KOPT-K1 (cell line): ENCODE measurements at regions not wholly inside any gene's neighbourhood (a gene's known extent, or its start where the extent isn't known, plus 50 kb on each side); places are given as distances from the start of the nearest gene placed in this dataset.
"Not testable (repeated sequence)": the region's sequence is repeated elsewhere in the genome, so short reads cannot be mapped to it uniquely, and the experiment has no call there.

Experiments used
- H3K27ac ChIP-seq: fragments of 200-600 bp; sonication (generic); 2 replicates; pipeline ENCODE4 v1.5.1; 2016; ENCODE audit warnings: antibody characterized with exemption, mild to moderate bottlenecking, low read depth, low read length; ENCODE audit not compliant: poor library complexity, severe bottlenecking
- H3K36me3 ChIP-seq: fragments of 200-600 bp; sonication (generic); 2 replicates; pipeline ENCODE4 v1.5.1; 2017; ENCODE audit warnings: antibody characterized with exemption, mild to moderate bottlenecking, low read length, moderate library complexity; ENCODE audit not compliant: insufficient read depth
- H3K9me3 ChIP-seq: fragments of 200-600 bp; sonication (generic); 2 replicates; pipeline ENCODE4 v1.5.1; 2017; ENCODE audit warnings: antibody characterized with exemption, low read length, mild to moderate bottlenecking; ENCODE audit not compliant: insufficient read depth, poor library complexity, severe bottlenecking

DNA sequence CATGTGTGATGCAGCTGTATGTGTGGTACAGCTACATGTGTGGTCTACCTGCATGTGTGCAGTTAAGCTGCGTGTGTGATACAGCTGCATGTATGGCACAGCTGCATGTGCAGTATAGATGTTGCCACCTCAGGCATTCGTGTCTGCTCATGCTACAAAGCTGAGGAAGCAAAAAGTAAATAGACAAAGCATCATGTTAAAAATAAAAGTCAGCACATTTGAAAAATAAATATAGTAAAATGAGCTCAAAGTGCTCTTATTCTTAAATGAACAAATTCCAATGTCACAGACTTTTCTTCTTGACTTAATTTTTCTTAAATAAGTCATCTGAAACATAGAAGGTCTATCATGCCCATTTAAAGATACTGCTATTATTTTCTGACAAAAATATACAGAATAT is 519.3 kb upstream of the SOX11 start:
- no peak overlapping the region for H3K27ac ChIP-seq
- no peaks in the 10 kb centered on the region for H3K36me3 ChIP-seq
- H3K9me3 ChIP-seq, result peaks cover 12% of the 10 kb centered on the region

DNA sequence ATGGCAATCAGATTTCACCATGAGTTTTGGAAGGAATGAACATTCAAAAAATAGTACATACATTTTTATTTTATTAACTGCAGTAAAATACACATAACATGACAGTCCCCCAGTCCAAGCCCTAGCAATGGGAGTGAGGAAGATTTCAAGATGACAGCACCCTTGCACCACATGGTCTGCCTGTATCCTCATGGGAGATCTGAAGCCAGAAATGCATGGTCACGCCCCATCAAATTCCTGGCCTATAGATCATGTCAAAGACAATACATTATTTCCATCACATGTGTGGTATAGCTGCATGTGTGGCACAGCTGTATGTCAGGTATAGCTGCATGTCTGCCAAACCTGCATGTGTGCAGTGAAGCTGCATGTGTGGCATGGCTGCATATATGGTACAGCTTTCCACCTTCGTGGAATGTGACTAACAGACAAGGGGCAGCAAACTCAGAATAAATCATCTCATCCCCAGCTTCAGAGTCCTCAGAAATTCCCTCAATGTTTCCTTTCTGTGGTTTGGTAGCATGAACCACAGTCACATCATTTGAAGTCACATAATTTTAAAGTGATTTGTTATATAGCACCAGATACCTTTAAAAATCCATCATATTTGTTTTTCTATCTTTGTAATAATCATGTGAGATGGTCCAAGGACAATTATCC is 518.2 kb upstream of the SOX11 start:
- H3K27ac ChIP-seq, result no peak overlapping the region
- H3K9me3 ChIP-seq, result peaks cover 12% of the 10 kb centered on the region
- H3K36me3 ChIP-seq, result no peaks in the 10 kb centered on the region

DNA sequence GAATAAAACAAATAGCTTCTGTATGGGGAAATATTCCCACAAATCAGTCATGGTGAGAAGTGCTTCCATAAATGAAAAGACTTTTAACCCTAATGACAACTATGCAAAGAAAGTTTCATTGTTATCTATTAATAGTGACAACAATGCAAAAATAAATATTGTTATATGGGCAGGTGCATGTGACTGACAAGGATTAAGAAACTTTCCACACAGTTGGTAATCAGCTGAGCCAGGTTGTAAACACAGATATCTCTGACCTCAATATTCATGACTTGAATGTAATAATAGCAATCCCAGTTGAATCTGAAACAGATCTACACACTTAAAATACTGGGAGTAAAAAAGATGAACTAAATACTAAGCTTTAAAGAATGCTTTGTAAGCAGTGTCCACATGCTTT is 517.0 kb upstream of the SOX11 start:
- H3K9me3 ChIP-seq, result peaks cover 12% of the 10 kb centered on the region
- H3K27ac ChIP-seq, result no peak overlapping the region
- H3K36me3 ChIP-seq, result no peaks in the 10 kb centered on the region

DNA sequence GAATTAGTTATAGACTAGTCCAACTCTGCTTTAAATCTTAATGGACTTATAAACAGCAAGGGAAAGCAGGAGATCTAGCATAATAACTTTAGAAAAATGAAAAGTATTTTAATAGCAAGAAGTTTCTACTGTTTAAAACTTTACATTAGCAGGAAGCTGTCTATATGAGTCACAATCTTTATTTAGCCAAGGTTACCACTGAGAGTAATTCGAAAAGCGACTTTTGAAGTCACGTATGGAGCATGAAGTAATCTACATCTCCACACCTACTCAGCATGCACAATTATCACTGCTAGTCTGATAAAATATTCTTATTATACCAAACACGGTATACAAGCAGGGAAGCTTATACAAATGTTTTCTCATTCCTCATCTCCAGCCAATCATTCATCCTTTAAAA is 515.4 kb upstream of the SOX11 start:
- Histone ChIP-seq H3K36me3 (no peaks in the 10 kb centered on the region), H3K27ac (no peak overlapping the region), H3K9me3 (peaks cover 11% of the 10 kb centered on the region)

DNA sequence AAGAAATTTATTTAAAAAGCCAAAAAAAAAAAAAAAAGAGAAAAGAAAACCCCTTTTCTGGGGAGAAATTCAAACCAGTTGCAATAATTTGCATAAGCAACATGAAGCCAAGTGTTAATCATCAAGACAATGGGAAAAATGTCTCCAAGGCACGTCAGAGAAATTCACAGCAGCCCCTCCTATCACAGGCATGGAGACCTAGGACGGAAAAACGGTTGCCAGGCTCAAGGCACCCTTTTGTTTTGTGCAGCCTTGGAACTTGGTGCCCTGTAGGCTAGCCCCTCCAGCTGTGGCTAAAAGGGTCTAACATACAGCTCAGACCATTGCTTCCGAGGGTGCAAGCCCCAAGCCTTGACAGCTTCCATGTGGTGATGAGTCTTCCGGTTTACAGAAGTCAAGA is 509.2 kb upstream of the SOX11 start:
- Histone ChIP-seq H3K27ac (no peak overlapping the region), H3K9me3 (no peaks in the 10 kb centered on the region), H3K36me3 (no peaks in the 10 kb centered on the region)

DNA sequence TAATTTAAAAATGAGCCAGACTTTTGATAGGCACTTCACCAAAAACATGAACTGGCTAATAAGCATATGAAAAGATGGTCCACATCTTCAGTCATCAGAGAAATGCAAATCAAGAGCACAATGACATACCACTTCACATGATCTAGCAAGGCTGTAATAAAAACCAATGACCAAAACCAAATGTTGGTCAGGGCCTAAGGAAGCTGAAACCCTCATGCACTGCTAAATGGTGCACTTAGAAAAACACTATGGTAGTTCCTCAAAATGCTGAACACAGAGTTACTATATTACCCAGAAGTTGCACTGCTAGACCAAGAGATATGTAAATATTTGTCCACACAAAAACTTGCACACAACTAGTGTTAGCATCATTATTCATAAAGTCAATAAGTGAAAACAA is 504.9 kb upstream of the SOX11 start:
- Histone ChIP-seq H3K9me3 (no peaks in the 10 kb centered on the region), H3K36me3 (no peaks in the 10 kb centered on the region), H3K27ac (no peak overlapping the region)

DNA sequence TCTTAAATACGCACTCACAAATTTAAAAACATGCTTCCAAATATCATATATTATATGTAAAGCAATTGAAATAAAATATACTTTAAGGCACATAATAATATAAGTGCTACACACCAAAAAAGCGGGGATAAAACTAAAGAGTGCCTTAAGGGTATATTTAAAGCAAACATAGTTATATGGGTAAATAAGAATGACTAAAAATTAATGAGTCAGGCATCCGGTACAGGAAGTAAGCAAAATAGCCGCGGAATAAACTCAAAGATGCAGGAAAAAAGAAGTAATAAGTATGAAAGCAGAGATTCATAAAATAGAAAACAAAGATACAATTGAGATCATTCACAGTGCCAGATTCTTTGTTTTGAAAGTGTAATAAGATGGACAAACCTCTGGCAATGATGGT is 503.5 kb upstream of the SOX11 start:
- Histone ChIP-seq H3K27ac (no peak overlapping the region), H3K9me3 (no peaks in the 10 kb centered on the region), H3K36me3 (no peaks in the 10 kb centered on the region)

DNA sequence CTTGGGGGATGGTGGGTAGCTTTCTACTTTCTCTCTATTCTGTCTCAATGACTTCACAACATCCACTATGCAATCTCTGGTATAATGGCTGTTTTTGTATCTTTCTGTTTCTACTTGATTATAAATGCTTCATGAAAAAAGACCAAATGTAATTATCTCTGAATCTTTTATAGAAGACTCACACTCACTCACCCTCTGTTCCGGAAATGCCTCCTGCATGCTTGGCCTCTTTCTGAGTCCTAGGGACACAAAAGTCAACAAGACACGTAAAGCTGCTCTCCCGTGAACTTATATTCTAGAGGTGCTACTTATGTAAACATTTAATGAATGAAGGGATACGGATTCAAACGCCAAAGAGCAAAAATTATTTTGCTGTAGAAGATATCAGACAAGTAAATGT is 502.2 kb upstream of the SOX11 start:
- Histone ChIP-seq H3K9me3 (no peaks in the 10 kb centered on the region), H3K36me3 (no peaks in the 10 kb centered on the region), H3K27ac (no peak overlapping the region)

DNA sequence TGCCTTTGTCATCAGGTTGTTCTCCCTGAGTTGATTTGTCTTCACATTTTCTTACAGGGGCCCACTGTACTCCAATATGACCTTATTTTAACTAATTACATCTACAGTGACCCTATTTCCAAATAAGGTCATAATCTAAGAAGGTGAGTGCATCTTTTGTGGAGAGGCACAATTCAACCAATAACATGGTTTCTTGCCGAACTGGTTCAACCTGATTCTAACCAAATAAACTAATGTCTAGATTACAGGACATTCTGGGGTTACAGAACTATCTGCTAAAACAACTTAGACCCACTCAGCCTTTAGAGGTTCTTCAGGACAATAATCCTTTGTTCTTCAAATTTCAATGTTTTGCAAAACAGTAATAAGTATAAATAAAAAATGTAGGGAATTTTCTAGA is 496.5 kb upstream of the SOX11 start:
- Histone ChIP-seq H3K9me3 (no peaks in the 10 kb centered on the region), H3K36me3 (no peaks in the 10 kb centered on the region)

DNA sequence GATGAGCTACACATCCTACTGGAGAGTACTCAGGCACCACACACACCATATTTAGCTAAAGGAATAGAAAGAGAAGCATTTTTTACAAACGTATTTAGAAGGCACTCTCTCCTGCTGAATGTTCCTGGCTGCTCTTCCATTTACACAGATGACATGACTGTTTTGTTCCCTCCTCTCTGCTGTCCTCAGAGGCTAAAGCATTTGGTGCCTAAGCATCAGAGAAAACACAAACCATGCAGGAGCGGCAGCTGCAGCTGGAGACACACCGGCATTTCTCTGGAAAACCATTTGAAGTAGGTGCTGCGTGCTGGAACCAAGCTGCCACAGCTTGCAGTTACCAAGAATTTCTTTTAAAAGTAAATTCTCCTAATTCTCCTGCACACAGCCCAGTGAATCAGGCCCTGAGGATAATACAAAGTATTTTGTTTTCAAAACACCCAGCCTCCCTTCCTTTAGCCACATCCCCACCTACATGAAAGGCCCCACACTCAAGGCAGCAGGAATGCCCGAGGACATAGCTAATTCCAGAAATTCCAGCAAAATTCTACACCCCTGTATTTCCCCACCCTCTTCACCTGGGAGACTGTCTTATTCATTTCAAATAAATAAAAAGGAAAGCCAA is 488.9 kb upstream of the SOX11 start:
- no peaks in the 10 kb centered on the region for H3K36me3 ChIP-seq
- H3K27ac ChIP-seq, result no peak overlapping the region
- H3K9me3 ChIP-seq, result no peaks in the 10 kb centered on the region

More for the DNA sequence above, 496.5 kb upstream of the SOX11 start:
- no peak overlapping the region for H3K27ac ChIP-seq

DNA sequence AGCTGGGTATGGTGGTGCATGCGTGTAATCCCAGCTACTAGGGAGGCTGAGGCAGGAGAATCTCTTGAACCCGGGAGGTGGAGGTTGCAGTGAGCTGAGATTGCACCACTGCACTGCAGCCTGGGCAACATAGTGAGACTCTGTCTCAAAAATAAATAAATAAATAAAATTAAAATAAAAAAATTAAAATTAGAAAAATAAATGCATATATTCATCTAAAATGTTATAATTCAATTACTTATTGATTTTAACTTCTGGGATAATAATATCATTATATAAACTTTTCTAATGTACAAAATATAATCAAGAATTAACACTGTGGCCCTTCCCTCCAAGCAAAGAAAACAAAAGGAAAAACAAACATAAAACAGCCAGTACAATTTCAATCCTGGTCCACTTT is 485.4 kb upstream of the SOX11 start:
- not testable (repeated sequence) for H3K9me3 ChIP-seq, H3K27ac ChIP-seq, H3K36me3 ChIP-seq

DNA sequence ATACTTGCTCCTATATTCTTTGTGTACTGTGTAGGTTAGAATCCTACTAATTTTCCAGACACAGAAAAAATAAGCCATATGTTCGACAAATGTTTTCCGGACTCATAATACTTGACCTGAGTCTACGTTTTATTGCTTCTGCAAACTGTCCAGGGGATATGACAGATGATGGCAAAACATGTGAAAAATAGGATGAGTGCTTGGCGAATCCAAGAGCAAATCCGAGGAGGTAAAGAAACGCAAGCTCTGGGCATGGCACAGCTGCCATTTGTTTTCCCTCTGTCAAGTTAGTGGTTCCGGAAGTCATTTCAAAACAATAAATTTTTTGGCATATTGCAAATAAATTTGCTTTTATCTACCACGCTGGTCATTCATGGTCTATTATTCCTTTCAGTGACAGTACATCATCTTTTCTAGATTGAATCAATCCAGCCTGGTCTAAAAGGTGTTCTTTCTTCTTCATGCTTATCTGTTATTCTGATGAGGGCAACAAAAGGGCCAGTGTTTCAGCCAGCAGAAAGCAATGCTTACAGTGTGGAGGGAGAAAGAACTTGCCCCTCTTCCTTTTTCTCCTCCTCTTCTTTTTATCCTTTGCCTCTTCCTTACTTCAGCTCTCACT is 476.1 kb upstream of the SOX11 start:
- no peaks in the 10 kb centered on the region for H3K36me3 ChIP-seq

DNA sequence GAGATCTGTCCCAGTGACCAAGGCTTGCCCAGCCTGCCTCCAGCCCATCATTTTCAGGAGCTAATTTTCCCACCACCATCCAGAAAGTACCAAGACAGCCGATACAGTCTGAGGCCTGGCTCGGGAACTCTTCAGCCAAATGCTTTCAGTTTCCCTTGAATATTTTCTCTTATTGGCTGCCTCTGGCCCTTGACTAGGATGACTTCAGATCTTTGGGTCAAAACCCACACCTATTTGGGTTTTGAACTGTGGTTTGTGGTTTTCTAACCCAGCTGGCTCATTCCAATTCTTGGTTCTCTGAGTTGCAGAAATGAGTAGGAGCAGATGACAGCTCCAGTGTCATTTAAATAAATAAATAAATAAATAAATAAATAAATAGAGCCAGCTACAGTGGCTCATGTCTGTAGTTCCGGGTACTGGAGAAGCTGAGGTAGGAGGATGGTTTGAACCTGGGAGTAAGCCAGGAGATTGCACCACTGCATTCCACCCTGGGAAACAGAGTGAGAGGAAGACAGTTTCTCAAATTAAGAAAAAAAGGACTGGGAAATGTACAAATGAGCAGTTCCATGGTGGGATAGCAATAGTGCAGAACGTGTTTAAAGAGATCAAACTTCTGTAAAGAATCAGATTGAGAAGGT is 465.0 kb upstream of the SOX11 start:
- Histone ChIP-seq H3K36me3 (no peaks in the 10 kb centered on the region), H3K9me3 (no peaks in the 10 kb centered on the region), H3K27ac (no peak overlapping the region)

More for the DNA sequence above, 476.1 kb upstream of the SOX11 start:
- Histone ChIP-seq H3K9me3 (no peaks in the 10 kb centered on the region), H3K27ac (no peak overlapping the region)

DNA sequence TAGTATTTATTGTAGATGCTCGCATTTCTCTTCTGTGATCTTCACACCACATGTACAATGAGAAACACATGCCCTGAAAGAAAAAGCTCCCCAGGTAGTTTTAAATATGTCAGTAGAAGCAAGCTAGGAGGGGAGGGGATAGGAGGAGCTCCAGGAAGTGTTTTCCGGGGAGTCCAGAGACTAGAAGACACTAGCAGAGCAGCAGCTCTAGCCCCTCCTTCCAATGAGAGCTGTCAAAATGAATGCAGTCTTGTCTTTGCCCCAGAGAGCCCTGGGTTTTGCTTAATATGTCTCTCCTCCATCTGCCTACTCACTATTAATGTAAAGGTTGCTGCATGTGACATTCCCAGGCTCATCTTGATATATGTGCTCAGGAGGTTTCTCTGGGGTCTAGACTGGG is 462.6 kb upstream of the SOX11 start:
- H3K36me3 ChIP-seq, result no peaks in the 10 kb centered on the region
- H3K9me3 ChIP-seq, result no peaks in the 10 kb centered on the region
- no peak overlapping the region for H3K27ac ChIP-seq

DNA sequence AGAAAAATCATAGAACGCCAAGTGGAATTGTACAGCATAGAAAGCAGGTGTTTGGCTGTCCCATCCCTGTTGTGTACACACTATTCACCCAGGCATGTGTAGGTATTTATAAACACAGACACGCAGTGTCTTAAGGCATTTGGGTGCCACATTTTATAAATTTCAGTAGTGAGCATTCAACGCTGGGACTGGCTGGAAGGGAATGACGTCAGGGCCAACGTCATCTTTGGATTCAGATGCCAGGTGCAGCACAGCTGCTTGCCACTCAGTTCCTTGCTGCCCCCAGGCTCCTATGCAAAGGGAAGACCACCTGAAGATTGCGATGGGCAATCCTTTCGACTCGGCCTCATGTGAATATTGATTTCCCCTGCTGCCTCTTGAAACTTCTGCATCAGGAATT is 461.7 kb upstream of the SOX11 start:
- Histone ChIP-seq H3K9me3 (no peaks in the 10 kb centered on the region), H3K27ac (no peak overlapping the region), H3K36me3 (no peaks in the 10 kb centered on the region)
